ENCODE measurements at regions not wholly inside any gene's neighbourhood (a gene's known extent, or its start where the extent isn't known, plus 50 kb on each side); places are given as distances from the start of the nearest gene placed in this dataset.

DNA sequence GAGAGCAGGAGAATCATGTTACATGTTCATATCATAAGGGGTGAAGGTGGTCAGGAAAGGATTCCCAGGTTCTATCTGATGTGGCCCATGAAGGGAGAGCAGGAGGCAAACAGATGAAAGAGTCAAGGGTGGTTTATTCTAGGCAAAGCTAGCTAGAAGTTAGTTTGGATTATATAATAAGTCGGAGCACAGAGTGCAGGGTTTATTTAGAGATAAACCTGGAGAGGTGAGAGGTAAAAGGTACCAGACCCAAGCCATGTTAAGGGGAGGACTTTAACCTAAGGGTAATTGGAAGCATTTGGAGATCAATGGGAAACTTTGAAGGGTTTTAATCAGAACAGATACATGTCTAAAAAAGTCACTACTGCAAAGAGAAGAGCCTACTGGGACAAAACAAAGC lies 69.2 kb upstream of the LRATD1 start:
- Histone ChIP-seq H3K27ac (ENCODE audit: low read depth, low read length) (no peak overlapping the region), H3K4me1 (ENCODE audit: control insufficient read depth, low read length) (no peaks in the 10 kb centered on the region), H3K9me3 (ENCODE audit: control insufficient read depth, insufficient read depth, low read length) (no peaks in the 10 kb centered on the region), H3K27me3 (ENCODE audit: control insufficient read depth, low read length) (no peaks in the 10 kb centered on the region), H3F3A (ENCODE audit: control insufficient read depth, insufficient read depth) (no peaks in the 10 kb centered on the region), H3K9me2 (replicated peaks; ENCODE audit: control insufficient read depth, low read length) (no peaks in the 10 kb centered on the region), H3K79me2 (ENCODE audit: control insufficient read depth, low read length) (no peaks in the 10 kb centered on the region), H3K36me3 (ENCODE audit: control insufficient read depth, low read length) (no peaks in the 10 kb centered on the region), H4K20me1 (ENCODE audit: control insufficient read depth, insufficient read depth, low read depth, low read length) (no peaks in the 10 kb centered on the region), H3K4me3 (ENCODE audit: low read length) (no peak overlapping the region), H3K4me2 (ENCODE audit: low read length) (no peak overlapping the region)
- TF ChIP-seq, protein P1, sequence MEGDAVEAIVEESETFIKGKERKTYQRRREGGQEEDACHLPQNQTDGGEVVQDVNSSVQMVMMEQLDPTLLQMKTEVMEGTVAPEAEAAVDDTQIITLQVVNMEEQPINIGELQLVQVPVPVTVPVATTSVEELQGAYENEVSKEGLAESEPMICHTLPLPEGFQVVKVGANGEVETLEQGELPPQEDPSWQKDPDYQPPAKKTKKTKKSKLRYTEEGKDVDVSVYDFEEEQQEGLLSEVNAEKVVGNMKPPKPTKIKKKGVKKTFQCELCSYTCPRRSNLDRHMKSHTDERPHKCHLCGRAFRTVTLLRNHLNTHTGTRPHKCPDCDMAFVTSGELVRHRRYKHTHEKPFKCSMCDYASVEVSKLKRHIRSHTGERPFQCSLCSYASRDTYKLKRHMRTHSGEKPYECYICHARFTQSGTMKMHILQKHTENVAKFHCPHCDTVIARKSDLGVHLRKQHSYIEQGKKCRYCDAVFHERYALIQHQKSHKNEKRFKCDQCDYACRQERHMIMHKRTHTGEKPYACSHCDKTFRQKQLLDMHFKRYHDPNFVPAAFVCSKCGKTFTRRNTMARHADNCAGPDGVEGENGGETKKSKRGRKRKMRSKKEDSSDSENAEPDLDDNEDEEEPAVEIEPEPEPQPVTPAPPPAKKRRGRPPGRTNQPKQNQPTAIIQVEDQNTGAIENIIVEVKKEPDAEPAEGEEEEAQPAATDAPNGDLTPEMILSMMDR (IDR thresholded peaks at IDR 0.05; ENCODE audit: low read depth, low read length, poor library complexity, severe bottlenecking): no peak
- no peak for TF ChIP-seq EZH2phosphoT487 (IDR thresholded peaks at IDR 0.05; ENCODE audit: borderline replicate concordance, low read length)

- Histone ChIP-seq H4K20me1 (ENCODE audit: control insufficient read depth, insufficient read depth, low read depth, low read length) (no peaks in the 10 kb centered on the region), H3K36me3 (ENCODE audit: control insufficient read depth, low read length) (no peaks in the 10 kb centered on the region), H3K9me3 (ENCODE audit: control insufficient read depth, insufficient read depth, low read length) (no peaks in the 10 kb centered on the region), H3K4me2 (ENCODE audit: low read length) (no peak overlapping the region), H3K4me3 (ENCODE audit: low read length) (no peak overlapping the region), H3K79me2 (ENCODE audit: control insufficient read depth, low read length) (no peaks in the 10 kb centered on the region), H3K27me3 (ENCODE audit: control insufficient read depth, low read length) (no peaks in the 10 kb centered on the region), H3K9me2 (replicated peaks; ENCODE audit: control insufficient read depth, low read length) (no peaks in the 10 kb centered on the region), H3F3A (ENCODE audit: control insufficient read depth, insufficient read depth) (no peaks in the 10 kb centered on the region), H3K27ac (ENCODE audit: low read depth, low read length) (no peak overlapping the region), H3K4me1 (ENCODE audit: control insufficient read depth, low read length) (no peaks in the 10 kb centered on the region)
- no peak for TF ChIP-seq EZH2phosphoT487 (IDR thresholded peaks at IDR 0.05; ENCODE audit: borderline replicate concordance, low read length)
- TF ChIP-seq, protein P1 (IDR thresholded peaks at IDR 0.05; ENCODE audit: low read depth, low read length, poor library complexity, severe bottlenecking): no peak
Measured at GRCh38 chr2:14565666-14566065, 66.9 kb upstream of the LRATD1 start.

DNA sequence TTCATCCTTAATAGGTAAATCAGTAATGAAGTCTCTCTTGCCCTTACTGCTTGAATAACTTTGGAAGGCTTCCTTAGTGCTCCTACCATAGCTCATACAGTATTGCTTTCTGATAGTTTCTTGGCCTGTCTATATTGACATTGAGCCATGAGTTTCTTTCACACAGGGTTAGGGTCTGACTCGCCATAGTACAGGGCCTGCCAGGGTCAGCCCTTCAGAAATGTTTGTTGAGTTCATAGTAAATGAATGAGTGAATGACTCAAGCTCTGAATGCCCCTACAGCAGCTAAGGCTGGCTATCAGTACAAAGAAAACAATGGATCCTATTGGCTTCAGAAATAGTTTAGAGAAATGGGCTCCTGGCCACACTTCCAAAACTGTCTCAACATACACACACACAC lies 65.0 kb upstream of the LRATD1 start:
- TF ChIP-seq, protein P1 (IDR thresholded peaks at IDR 0.05; ENCODE audit: low read depth, low read length, poor library complexity, severe bottlenecking): no peak
- TF ChIP-seq EZH2phosphoT487 (IDR thresholded peaks at IDR 0.05; ENCODE audit: borderline replicate concordance, low read length): no peak
- Histone ChIP-seq H3K36me3 (ENCODE audit: control insufficient read depth, low read length) (no peaks in the 10 kb centered on the region), H4K20me1 (ENCODE audit: control insufficient read depth, insufficient read depth, low read depth, low read length) (no peaks in the 10 kb centered on the region), H3K79me2 (ENCODE audit: control insufficient read depth, low read length) (no peaks in the 10 kb centered on the region), H3K4me2 (ENCODE audit: low read length) (no peak overlapping the region), H3K27ac (ENCODE audit: low read depth, low read length) (no peak overlapping the region), H3K9me3 (ENCODE audit: control insufficient read depth, insufficient read depth, low read length) (no peaks in the 10 kb centered on the region), H3F3A (ENCODE audit: control insufficient read depth, insufficient read depth) (no peaks in the 10 kb centered on the region), H3K27me3 (ENCODE audit: control insufficient read depth, low read length) (no peaks in the 10 kb centered on the region), H3K4me1 (ENCODE audit: control insufficient read depth, low read length) (no peaks in the 10 kb centered on the region), H3K4me3 (ENCODE audit: low read length) (no peak overlapping the region), H3K9me2 (replicated peaks; ENCODE audit: control insufficient read depth, low read length) (no peaks in the 10 kb centered on the region)

GRCh38 chr2:14569294-14569693 lies 63.2 kb upstream of the LRATD1 start:
- H3K4me3 ChIP-seq (ENCODE audit: low read length): no peak overlapping the region
- no peaks in the 10 kb centered on the region for H3K79me2 ChIP-seq (ENCODE audit: control insufficient read depth, low read length)
- H3K27ac ChIP-seq (ENCODE audit: low read depth, low read length): no peak overlapping the region
- no peaks in the 10 kb centered on the region for H3K9me3 ChIP-seq (ENCODE audit: control insufficient read depth, insufficient read depth, low read length)
- H3K27me3 ChIP-seq (ENCODE audit: control insufficient read depth, low read length): no peaks in the 10 kb centered on the region
- H3K4me2 ChIP-seq (ENCODE audit: low read length): no peak overlapping the region
- H3F3A ChIP-seq (ENCODE audit: control insufficient read depth, insufficient read depth): no peaks in the 10 kb centered on the region
- no peaks in the 10 kb centered on the region for H3K9me2 ChIP-seq (replicated peaks; ENCODE audit: control insufficient read depth, low read length)
- H4K20me1 ChIP-seq (ENCODE audit: control insufficient read depth, insufficient read depth, low read depth, low read length): no peaks in the 10 kb centered on the region
- TF ChIP-seq EZH2phosphoT487 (IDR thresholded peaks at IDR 0.05; ENCODE audit: borderline replicate concordance, low read length): no peak
- TF ChIP-seq, protein P1 (IDR thresholded peaks at IDR 0.05; ENCODE audit: low read depth, low read length, poor library complexity, severe bottlenecking): no peak
- no peaks in the 10 kb centered on the region for H3K36me3 ChIP-seq (ENCODE audit: control insufficient read depth, low read length)
- H3K4me1 ChIP-seq (ENCODE audit: control insufficient read depth, low read length): no peaks in the 10 kb centered on the region

Data from DOHH2 (cell line).